ENCODE measurements at regions not wholly inside any gene's neighbourhood (a gene's known extent, or its start where the extent isn't known, plus 50 kb on each side); places are given as distances from the start of the nearest gene placed in this dataset.

DNA sequence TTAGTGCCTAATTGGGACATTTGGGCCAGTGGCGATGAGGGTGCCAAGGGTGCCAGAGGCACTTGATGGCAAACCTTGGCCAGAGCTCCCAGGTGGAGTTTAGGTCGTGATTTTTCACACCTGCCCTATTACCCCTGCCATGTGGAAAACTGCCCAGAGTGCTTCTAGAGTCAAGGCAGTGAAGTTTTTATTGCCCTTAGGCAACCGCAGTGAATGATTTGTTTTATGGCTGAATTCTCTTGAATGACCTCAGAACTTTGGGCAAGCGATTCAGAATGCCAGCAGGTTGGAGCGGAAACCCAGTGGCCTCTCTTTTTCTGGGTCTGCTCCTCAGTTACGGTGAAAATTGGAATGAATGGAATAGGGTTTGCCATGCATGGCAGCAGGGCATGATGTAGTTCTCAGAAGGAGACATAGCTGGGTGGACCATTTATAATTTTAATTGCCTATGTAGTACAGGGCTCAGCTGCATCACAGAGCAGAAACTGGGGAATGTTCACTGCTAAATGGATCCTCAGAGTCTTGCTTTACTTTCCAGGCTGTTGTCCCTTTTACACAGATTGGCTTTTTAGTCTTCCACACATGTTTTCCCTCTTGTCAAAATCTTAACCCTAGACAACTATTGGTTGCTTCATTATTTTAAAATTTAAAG is 820.0 kb upstream of the SEMA6A start:
- Histone ChIP-seq H3K27me3 (no peaks in the 10 kb centered on the region), H3K4me1 (no peaks in the 10 kb centered on the region), H3K36me3 (no peaks in the 10 kb centered on the region), H3K4me3 (no peak overlapping the region), H3K27ac (no peak overlapping the region), H3K9me3 (no peaks in the 10 kb centered on the region)
- DNase-seq: no peak
- TF ChIP-seq CTCF (IDR thresholded peaks at IDR 0.05) (no peak), POLR2A (IDR thresholded peaks at IDR 0.05) (no peak)

DNA sequence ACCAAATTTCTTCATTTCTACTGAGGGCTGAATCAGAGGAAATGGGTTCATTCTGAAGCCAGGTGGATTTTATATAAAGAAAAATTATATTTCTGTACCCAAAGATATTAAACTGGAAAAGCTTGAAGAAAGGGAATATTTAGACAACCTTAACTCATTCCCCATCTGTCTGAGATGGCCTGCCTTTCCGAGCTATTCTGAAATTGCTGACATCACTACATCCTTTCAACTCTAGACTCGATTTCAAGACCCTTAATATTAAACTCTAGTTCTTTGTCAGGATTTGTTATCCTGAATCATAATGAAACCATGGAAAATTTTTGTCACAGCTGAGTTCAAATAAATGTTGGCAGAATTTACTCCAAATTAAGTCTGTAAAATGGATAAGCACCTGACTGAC is 818.5 kb upstream of the SEMA6A start:
- Histone ChIP-seq H3K4me1 (no peaks in the 10 kb centered on the region), H3K27ac (no peak overlapping the region), H3K9me3 (no peaks in the 10 kb centered on the region), H3K27me3 (no peaks in the 10 kb centered on the region), H3K4me3 (no peak overlapping the region), H3K36me3 (no peaks in the 10 kb centered on the region)
- TF ChIP-seq CTCF (IDR thresholded peaks at IDR 0.05) (no peak), POLR2A (IDR thresholded peaks at IDR 0.05) (no peak)
- no peak for DNase-seq

- DNase-seq: no peak
- H3K27ac ChIP-seq: no peak overlapping the region
- H3K27me3 ChIP-seq: no peaks in the 10 kb centered on the region
- H3K36me3 ChIP-seq: no peaks in the 10 kb centered on the region
- no peaks in the 10 kb centered on the region for H3K4me1 ChIP-seq
- no peaks in the 10 kb centered on the region for H3K9me3 ChIP-seq
- TF ChIP-seq POLR2A (IDR thresholded peaks at IDR 0.05): no peak
- TF ChIP-seq CTCF (IDR thresholded peaks at IDR 0.05): no peak
- no peak overlapping the region for H3K4me3 ChIP-seq
Measured at GRCh38 chr5:117380316-117380715, 805.7 kb upstream of the SEMA6A start.

DNA sequence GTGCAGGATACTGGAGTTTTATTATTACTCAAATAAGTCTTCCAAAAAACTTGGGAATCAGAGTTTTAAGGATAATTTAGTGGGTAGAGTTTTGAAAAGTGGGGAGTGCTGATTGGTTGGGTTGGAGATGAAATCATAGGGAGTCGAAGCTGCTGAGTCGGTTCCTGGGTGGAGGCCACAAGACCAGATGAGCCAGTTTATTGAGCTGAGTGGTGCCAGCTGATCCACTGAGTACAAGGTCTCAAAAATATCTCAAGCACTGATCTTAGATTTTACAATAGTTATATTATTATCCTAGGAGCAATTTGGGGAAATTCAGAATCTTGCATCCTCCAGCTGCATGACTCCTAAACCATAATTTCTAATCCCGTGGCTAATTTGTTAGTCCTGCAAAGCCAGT is 804.9 kb upstream of the SEMA6A start:
- H3K4me3 ChIP-seq: no peak overlapping the region
- no peaks in the 10 kb centered on the region for H3K9me3 ChIP-seq
- no peak overlapping the region for H3K27ac ChIP-seq
- no peak for DNase-seq
- no peaks in the 10 kb centered on the region for H3K4me1 ChIP-seq
- H3K27me3 ChIP-seq: no peaks in the 10 kb centered on the region
- no peaks in the 10 kb centered on the region for H3K36me3 ChIP-seq
- TF ChIP-seq CTCF (IDR thresholded peaks at IDR 0.05) (no peak), POLR2A (IDR thresholded peaks at IDR 0.05) (no peak)

- Histone ChIP-seq H3K4me1 (no peaks in the 10 kb centered on the region), H3K36me3 (no peaks in the 10 kb centered on the region), H3K27me3 (no peaks in the 10 kb centered on the region), H3K4me3 (no peak overlapping the region), H3K9me3 (no peaks in the 10 kb centered on the region), H3K27ac (no peak overlapping the region)
- no peak for DNase-seq
- TF ChIP-seq CTCF (IDR thresholded peaks at IDR 0.05) (no peak), POLR2A (IDR thresholded peaks at IDR 0.05) (no peak)
Measured at GRCh38 chr5:117376748-117377147, 802.1 kb upstream of the SEMA6A start.

DNA sequence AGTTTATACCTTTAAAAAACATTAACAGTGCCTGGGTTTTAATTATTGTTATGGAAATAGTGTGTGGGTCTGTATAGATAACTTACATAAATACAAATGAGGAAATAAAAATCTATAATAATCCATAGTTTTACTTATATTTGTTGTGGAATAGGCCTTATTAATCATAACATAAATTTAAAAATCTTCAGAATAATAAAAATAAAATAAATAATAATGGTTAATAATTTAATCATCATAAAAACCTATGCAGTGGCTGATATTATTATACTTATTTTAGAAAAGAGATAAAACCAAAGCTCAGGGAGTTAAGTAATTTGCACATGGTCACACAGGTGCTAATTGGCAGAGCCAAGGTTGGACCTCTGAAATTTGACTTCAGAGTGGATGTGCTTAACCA is 785.3 kb upstream of the SEMA6A start:
- DNase-seq: no peak
- Histone ChIP-seq H3K36me3 (no peaks in the 10 kb centered on the region), H3K4me3 (no peak overlapping the region), H3K4me1 (no peaks in the 10 kb centered on the region), H3K9me3 (no peaks in the 10 kb centered on the region), H3K27me3 (no peaks in the 10 kb centered on the region), H3K27ac (no peak overlapping the region)
- TF ChIP-seq POLR2A (IDR thresholded peaks at IDR 0.05): no peak
- no peak for TF ChIP-seq CTCF (IDR thresholded peaks at IDR 0.05)

Measured in Peyer's patch (tissue), 4 donors.